Hepatocyte (in vitro differentiated cells): ENCODE measurements at regions not wholly inside any gene's neighbourhood (a gene's known extent, or its start where the extent isn't known, plus 50 kb on each side); places are given as distances from the start of the nearest gene placed in this dataset.

Source experiments
- DNase-seq: peaks from one replicate; pipeline ENCODE4 v3.0.0-alpha.2; 2016; ENCODE audit warnings: low spot score
- H2AFZ ChIP-seq: fragments of 200-600 bp; sonication (generic); 2 replicates; pipeline ENCODE4 v1.6.0; 2016; ENCODE audit warnings: antibody characterized with exemption, mild to moderate bottlenecking
- H3K27ac ChIP-seq: fragments of 200-600 bp; sonication (generic); 2 replicates; pipeline ENCODE4 v1.5.1; 2016; ENCODE audit warnings: mild to moderate bottlenecking
- H3K27me3 ChIP-seq: fragments of 200-600 bp; sonication (generic); 2 replicates; pipeline ENCODE4 v1.6.1; 2016
- H3K36me3 ChIP-seq: fragments of 200-600 bp; sonication (generic); replicated peaks from 2 replicates; pipeline ENCODE4 v1.5.1; 2016; ENCODE audit warnings: low read depth; ENCODE audit not compliant: insufficient read depth
- H3K4me1 ChIP-seq: fragments of 200-600 bp; sonication (generic); 2 replicates; pipeline ENCODE4 v1.5.1; 2016; ENCODE audit warnings: mild to moderate bottlenecking, moderate library complexity; ENCODE audit not compliant: insufficient read depth
- H3K4me2 ChIP-seq: fragments of 200-600 bp; sonication (generic); 2 replicates; pipeline ENCODE4 v1.6.0; 2016
- H3K4me3 ChIP-seq: fragments of 200-600 bp; sonication (generic); 2 replicates; pipeline ENCODE4 v1.5.1; 2016; ENCODE audit warnings: mild to moderate bottlenecking
- H3K79me2 ChIP-seq: fragments of 200-600 bp; sonication (generic); 2 replicates; pipeline ENCODE4 v1.6.0; 2017; ENCODE audit warnings: mild to moderate bottlenecking
- H3K9me2 ChIP-seq: fragments of 200-600 bp; sonication (generic); replicated peaks from 2 replicates; pipeline ENCODE4 v1.6.0; 2017; ENCODE audit warnings: mild to moderate bottlenecking; ENCODE audit not compliant: insufficient read depth
- H3K9me3 ChIP-seq: fragments of 200-600 bp; sonication (generic); 2 replicates; pipeline ENCODE4 v1.5.1; 2016; ENCODE audit warnings: low read depth, mild to moderate bottlenecking
- H4K20me1 ChIP-seq: fragments of 200-600 bp; sonication (generic); 2 replicates; pipeline ENCODE4 v1.6.0; 2016; ENCODE audit warnings: mild to moderate bottlenecking; ENCODE audit not compliant: insufficient read depth, poor library complexity, severe bottlenecking
- EZH2 ChIP-seq: fragments of 200-600 bp; sonication (generic); IDR thresholded peaks from 2 replicates; pipeline ENCODE4 v1.6.1; 2016; ENCODE audit warnings: antibody characterized with exemption, mild to moderate bottlenecking, borderline replicate concordance
- EZH2phosphoT487 ChIP-seq: fragments of 200-600 bp; sonication (generic); IDR thresholded peaks from one replicate; pipeline ENCODE4 v1.6.1; 2018; ENCODE audit warnings: antibody characterized with exemption, mild to moderate bottlenecking, low read depth, moderate library complexity; ENCODE audit not compliant: unreplicated experiment, severe bottlenecking
- WGBS: methylation state at CpG from one replicate; pipeline ENCODE4 v1.1.6; 2016; ENCODE audit warnings: low lambda C conversion rate; ENCODE audit errors: missing lambda C conversion rate; 5-methylcytosine and 5-hydroxymethylcytosine counted together
- TF ChIP-seq, protein P1 (sequence below): fragments of 200-600 bp; sonication (generic); IDR thresholded peaks from 2 replicates; pipeline ENCODE4 v1.5.1; 2016; ENCODE audit warnings: antibody characterized with exemption, mild to moderate bottlenecking; ENCODE audit not compliant: poor library complexity

DNA sequence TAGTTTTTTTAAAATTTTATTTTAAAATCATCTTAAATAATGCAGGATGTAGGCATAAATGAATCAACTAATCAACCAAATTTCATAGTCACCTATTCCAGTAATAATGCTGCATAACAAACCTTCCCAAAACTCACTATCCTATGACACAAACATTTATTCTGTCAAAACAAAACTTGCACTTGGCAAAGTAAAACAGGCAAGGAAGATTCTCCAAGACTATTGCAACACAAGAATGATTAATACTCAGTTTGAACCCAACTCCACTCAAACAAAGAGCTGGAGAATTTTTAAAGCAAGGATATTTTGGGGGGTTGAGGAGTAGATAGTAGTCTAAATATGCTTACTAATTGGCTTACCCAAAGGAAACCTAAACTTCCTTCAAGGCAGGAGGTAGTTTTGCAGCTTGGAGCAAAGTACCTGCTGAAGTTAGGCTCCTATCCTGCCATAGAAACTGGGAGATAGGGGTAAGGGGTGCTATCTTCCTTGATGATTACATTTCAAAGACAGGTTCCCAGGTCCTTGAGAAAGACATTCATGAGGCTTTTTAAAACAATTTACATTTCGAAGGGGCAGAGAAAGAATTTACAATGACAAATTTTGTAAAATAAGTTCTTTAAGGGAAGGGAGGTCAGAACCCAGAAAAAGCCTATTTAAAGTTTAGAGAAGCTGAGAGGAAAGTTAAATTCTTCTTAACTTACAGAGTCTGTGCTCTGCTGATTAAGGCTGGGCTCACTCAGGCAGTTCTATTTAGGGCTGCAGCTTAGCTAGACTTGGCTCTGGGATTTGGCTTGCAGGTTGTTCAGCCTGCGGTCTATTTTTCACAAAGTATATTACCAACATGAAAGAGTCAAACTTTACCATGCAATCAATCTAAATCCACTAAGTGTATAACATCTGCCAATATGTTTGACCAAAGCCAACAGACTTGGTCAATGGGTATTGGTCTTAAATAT is 549.0 kb downstream of the KCTD12 start:
- Histone ChIP-seq H3K4me3 (no peak overlapping the region), H3K36me3 (no peaks in the 10 kb centered on the region), H4K20me1 (no peaks in the 10 kb centered on the region), H3K27ac (no peak overlapping the region), H3K4me2 (no peak overlapping the region), H3K9me2 (no peaks in the 10 kb centered on the region), H3K9me3 (no peaks in the 10 kb centered on the region), H3K4me1 (peaks cover 7% of the 10 kb centered on the region), H2AFZ (no peak overlapping the region), H3K79me2 (no peaks in the 10 kb centered on the region), H3K27me3 (no peaks in the 10 kb centered on the region)
- no peak for DNase-seq
- TF ChIP-seq EZH2phosphoT487 (no peak), EZH2 (no peak)
- TF ChIP-seq, protein P1, sequence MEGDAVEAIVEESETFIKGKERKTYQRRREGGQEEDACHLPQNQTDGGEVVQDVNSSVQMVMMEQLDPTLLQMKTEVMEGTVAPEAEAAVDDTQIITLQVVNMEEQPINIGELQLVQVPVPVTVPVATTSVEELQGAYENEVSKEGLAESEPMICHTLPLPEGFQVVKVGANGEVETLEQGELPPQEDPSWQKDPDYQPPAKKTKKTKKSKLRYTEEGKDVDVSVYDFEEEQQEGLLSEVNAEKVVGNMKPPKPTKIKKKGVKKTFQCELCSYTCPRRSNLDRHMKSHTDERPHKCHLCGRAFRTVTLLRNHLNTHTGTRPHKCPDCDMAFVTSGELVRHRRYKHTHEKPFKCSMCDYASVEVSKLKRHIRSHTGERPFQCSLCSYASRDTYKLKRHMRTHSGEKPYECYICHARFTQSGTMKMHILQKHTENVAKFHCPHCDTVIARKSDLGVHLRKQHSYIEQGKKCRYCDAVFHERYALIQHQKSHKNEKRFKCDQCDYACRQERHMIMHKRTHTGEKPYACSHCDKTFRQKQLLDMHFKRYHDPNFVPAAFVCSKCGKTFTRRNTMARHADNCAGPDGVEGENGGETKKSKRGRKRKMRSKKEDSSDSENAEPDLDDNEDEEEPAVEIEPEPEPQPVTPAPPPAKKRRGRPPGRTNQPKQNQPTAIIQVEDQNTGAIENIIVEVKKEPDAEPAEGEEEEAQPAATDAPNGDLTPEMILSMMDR: no peak
- WGBS: 65% methylated on average over 2 of the region's 2 CpGs

DNA sequence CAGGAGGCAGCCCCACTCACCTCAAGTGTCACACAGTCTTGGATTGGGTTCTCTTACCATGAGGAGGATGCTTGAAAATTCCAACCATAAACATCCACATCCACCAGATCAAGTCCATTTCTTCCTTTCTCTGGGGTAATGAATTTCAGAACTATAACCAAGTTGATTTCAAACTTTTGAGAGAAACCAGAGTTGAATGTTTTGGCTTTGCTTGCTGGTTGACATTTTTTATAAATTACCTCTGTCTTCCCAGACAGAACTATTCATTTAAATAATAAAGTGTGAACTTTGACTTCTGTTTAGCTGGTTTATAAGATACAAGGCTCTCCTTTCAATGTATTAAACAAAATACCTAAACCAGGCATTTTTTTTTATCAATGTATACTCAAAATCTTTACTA is 550.7 kb downstream of the KCTD12 start:
- Histone ChIP-seq H3K4me1 (peaks cover 8% of the 10 kb centered on the region), H3K9me3 (no peaks in the 10 kb centered on the region), H2AFZ (no peak overlapping the region), H3K4me3 (no peak overlapping the region), H3K4me2 (no peak overlapping the region), H3K27me3 (no peaks in the 10 kb centered on the region), H3K27ac (no peak overlapping the region), H3K36me3 (no peaks in the 10 kb centered on the region), H4K20me1 (no peaks in the 10 kb centered on the region), H3K9me2 (no peaks in the 10 kb centered on the region), H3K79me2 (no peaks in the 10 kb centered on the region)
- DNase-seq: no peak
- TF ChIP-seq EZH2phosphoT487 (no peak), EZH2 (no peak)
- TF ChIP-seq, protein P1: no peak

GRCh38 chr13:76331943-76332712 is 554.1 kb downstream of the KCTD12 start:
- WGBS: 38% methylated on average over 1 of the region's 1 CpG
- H3K4me1 ChIP-seq: peaks cover 8% of the 10 kb centered on the region
- no peaks in the 10 kb centered on the region for H4K20me1 ChIP-seq
- H2AFZ ChIP-seq: peak overlapping the region; percentile 19
- no peaks in the 10 kb centered on the region for H3K9me2 ChIP-seq
- TF ChIP-seq, protein P1: no peak
- peak overlapping the region; percentile 13 for H3K27ac ChIP-seq
- no peaks in the 10 kb centered on the region for H3K9me3 ChIP-seq
- H3K4me2 ChIP-seq: no peak overlapping the region
- H3K4me3 ChIP-seq: no peak overlapping the region
- no peaks in the 10 kb centered on the region for H3K27me3 ChIP-seq
- no peaks in the 10 kb centered on the region for H3K36me3 ChIP-seq
- no peaks in the 10 kb centered on the region for H3K79me2 ChIP-seq
- no peak for DNase-seq
